K562 (cell line): ENCODE measurements at regions not wholly inside any gene's neighbourhood (a gene's known extent, or its start where the extent isn't known, plus 50 kb on each side); places are given as distances from the start of the nearest gene placed in this dataset.

Experiments
- FOXK2 ChIP-seq, 2 experiments: fragments of 450-650 bp; IDR thresholded peaks in 1 of 2; conservative IDR thresholded peaks in 1 of 2; 2 replicates each; pipeline ENCODE4 v1.6.1; 2016; ENCODE audit warnings: low read depth in 2 of 2, mild to moderate bottlenecking in 1 of 2
- FUS ChIP-seq: fragments of 200-400 bp; formaldehyde crosslinking; optimal IDR thresholded peaks from 2 replicates; pipeline ENCODE3; 2017; ENCODE audit warnings: low read depth, low read length
- L3MBTL2 ChIP-seq: fragments of 450-650 bp; IDR thresholded peaks from 2 replicates; pipeline ENCODE4 v1.6.1; 2016; ENCODE audit warnings: mild to moderate bottlenecking, moderate library complexity
- MAX ChIP-seq: sonication (generic); formaldehyde crosslinking; IDR thresholded peaks from 2 replicates; pipeline ENCODE4 v1.9.0; 2022; ENCODE audit warnings: mild to moderate bottlenecking, missing genetic modification reagents
- MNT ChIP-seq, 2 experiments: fragments of 450-650 bp; conservative IDR thresholded peaks; 2 replicates each; pipeline ENCODE4 v1.6.1; 2017; ENCODE audit warnings: mild to moderate bottlenecking in 2 of 2, moderate library complexity in 2 of 2
- TCFL5 ChIP-seq: fragments of 250-450 bp; sonication (Bioruptor Pico); conservative IDR thresholded peaks from 2 replicates; pipeline ENCODE4 v1.6.1; 2021; ENCODE audit warnings: mild to moderate bottlenecking, moderate library complexity, matching md5 sums
- USF1 ChIP-seq: sonication (generic); formaldehyde crosslinking; IDR thresholded peaks from 2 replicates; pipeline ENCODE4 v1.9.0; 2022; ENCODE audit warnings: mild to moderate bottlenecking, missing genetic modification reagents
- ZBTB12 ChIP-seq: fragments of 250-450 bp; sonication (Bioruptor Pico); IDR thresholded peaks from 2 replicates; pipeline ENCODE4 v1.4.0; 2020

- peak; percentile 61 to 75 for TF ChIP-seq MNT (conservative IDR thresholded peaks at IDR 0.05)
- TF ChIP-seq L3MBTL2, result 0 out of 2 replicates have a peak, but pooled peaks have one; percentile 34
- TF ChIP-seq ZBTB12 (CRISPR knock-in tag), result no peak
- TF ChIP-seq USF1 (CRISPR knock-in tag), result peak; percentile 72
- no peak for TF ChIP-seq FUS
- peak; percentile 57 to 63; a peak in 3 of 4 replicates for TF ChIP-seq FOXK2 (conservative IDR thresholded peaks at IDR 0.05 in 1 of 2, IDR thresholded peaks at IDR 0.05 in 1 of 2; ENCODE audit: low read depth in 2 of 2)
- TF ChIP-seq MAX (CRISPR knock-in tag), result 0 out of 2 replicates have a peak, but pooled peaks have one; percentile 12
- TF ChIP-seq TCFL5, result no peak
Observed at GRCh38 chr6:151160929-151161757, 78.6 kb upstream of the AKAP12 start (continued).
